SU-DHL-6 (cell line): ENCODE measurements at regions not wholly inside any gene's neighbourhood (a gene's known extent, or its start where the extent isn't known, plus 50 kb on each side); places are given as distances from the start of the nearest gene placed in this dataset.

Experiments
- CTCF ChIP-seq: fragments of 200-600 bp; sonication (generic); IDR thresholded peaks from one replicate; pipeline ENCODE4 v1.5.1; 2017; ENCODE audit warnings: antibody characterized with exemption, mild to moderate bottlenecking, low read length, moderate library complexity; ENCODE audit not compliant: insufficient read depth, poor library complexity, severe bottlenecking
- EZH2phosphoT487 ChIP-seq: fragments of 200-600 bp; sonication (generic), shearing (Covaris generic); conservative IDR thresholded peaks from 2 replicates; pipeline ENCODE4 v1.6.1; 2018; ENCODE audit warnings: mild to moderate bottlenecking, antibody characterized with exemption, low read length, moderate library complexity, mixed read lengths

- TF ChIP-seq CTCF (no peak), EZH2phosphoT487 (no peak)
Measured at GRCh38 chr6:82487895-82488294, 124.3 kb downstream of the TPBG start.
